Ovary (tissue), 3 donors: ENCODE measurements at regions not wholly inside any gene's neighbourhood (a gene's known extent, or its start where the extent isn't known, plus 50 kb on each side); places are given as distances from the start of the nearest gene placed in this dataset.

Source experiments
- EP300 ChIP-seq: sonication (generic); formaldehyde crosslinking; IDR thresholded peaks from one replicate; pipeline ENCODE4 v1.6.1; 2017; ENCODE audit warnings: antibody characterized with exemption
- POLR2A ChIP-seq: fragments of 450-650 bp; IDR thresholded peaks from one replicate; pipeline ENCODE4 v1.6.1; 2017; ENCODE audit warnings: antibody characterized with exemption, mild to moderate bottlenecking, moderate library complexity
- TF ChIP-seq, protein P1 (sequence below), 3 donors: fragments of 450-650 bp in 2 of 3; fragments of 200-600 bp in 1 of 3; IDR thresholded peaks; one replicate each; pipeline versions ENCODE4 v1.5.1 to v1.8.0; 2016 to 2022; ENCODE audit warnings: antibody characterized with exemption in 3 of 3, mild to moderate bottlenecking in 1 of 3
- donor health status: DM: no; HTN: no; CAD: no.

DNA sequence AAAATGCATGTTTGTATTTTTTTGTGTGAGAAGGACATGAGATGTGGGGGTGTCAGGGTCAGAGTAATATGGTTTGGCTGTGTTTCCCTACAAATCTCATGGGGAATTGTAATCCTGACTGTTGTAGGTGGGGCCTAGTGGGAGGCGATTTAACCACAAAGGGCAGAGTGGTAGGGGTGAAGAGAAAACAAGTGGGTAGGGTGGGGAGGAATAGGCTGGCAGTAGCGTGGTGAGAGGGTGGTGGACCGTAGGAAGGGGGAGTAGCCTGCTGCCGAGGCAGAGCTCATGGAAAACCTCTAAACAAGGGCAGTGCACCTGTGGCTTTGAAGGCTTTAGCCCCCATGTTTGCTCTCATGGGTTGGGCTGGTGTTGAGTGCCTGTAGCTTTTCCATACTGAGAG is 152.8 kb upstream of the ZNF519 start:
- no peak for TF ChIP-seq EP300
- TF ChIP-seq, protein P1, sequence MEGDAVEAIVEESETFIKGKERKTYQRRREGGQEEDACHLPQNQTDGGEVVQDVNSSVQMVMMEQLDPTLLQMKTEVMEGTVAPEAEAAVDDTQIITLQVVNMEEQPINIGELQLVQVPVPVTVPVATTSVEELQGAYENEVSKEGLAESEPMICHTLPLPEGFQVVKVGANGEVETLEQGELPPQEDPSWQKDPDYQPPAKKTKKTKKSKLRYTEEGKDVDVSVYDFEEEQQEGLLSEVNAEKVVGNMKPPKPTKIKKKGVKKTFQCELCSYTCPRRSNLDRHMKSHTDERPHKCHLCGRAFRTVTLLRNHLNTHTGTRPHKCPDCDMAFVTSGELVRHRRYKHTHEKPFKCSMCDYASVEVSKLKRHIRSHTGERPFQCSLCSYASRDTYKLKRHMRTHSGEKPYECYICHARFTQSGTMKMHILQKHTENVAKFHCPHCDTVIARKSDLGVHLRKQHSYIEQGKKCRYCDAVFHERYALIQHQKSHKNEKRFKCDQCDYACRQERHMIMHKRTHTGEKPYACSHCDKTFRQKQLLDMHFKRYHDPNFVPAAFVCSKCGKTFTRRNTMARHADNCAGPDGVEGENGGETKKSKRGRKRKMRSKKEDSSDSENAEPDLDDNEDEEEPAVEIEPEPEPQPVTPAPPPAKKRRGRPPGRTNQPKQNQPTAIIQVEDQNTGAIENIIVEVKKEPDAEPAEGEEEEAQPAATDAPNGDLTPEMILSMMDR (IDR thresholded peaks at IDR 0.05): no peak
- no peak for TF ChIP-seq POLR2A
